ENCODE measurements at regions not wholly inside any gene's neighbourhood (a gene's known extent, or its start where the extent isn't known, plus 50 kb on each side); places are given as distances from the start of the nearest gene placed in this dataset.

GRCh38 chr2:9777081-9777480 is 66.2 kb upstream of the TAF1B start:
- TF ChIP-seq POLR2AphosphoS5 (IDR thresholded peaks at IDR 0.05) (no peak), POLR2A (IDR thresholded peaks at IDR 0.05; ENCODE audit: low read depth) (no peak), EP300 (IDR thresholded peaks at IDR 0.05) (no peak)

All from esophagus muscularis mucosa (tissue), 3 donors.